ENCODE measurements at regions not wholly inside any gene's neighbourhood (a gene's known extent, or its start where the extent isn't known, plus 50 kb on each side); places are given as distances from the start of the nearest gene placed in this dataset.

GRCh38 chr13:51518827-51519226, 65.4 kb upstream of the WDFY2 start:
- DNase-seq: no peak

GRCh38 chr13:51519771-51520216, 64.5 kb upstream of the WDFY2 start:
- DNase-seq: no peak

- no peak for DNase-seq
Observed at GRCh38 chr13:51520524-51520923, 63.7 kb upstream of the WDFY2 start.

GRCh38 chr13:51523082-51523518, 61.2 kb upstream of the WDFY2 start:
- no peak for DNase-seq

- DNase-seq: peak in 1 of 2 experiments; percentile 70
Observed at GRCh38 chr13:51524312-51524711, 60.0 kb upstream of the WDFY2 start.

GRCh38 chr13:51524829-51525566, 59.3 kb upstream of the WDFY2 start:
- DNase-seq: no peak

GRCh38 chr13:51525567-51526167, 58.6 kb upstream of the WDFY2 start:
- DNase-seq: no peak

GRCh38 chr13:51526202-51526601, 58.1 kb upstream of the WDFY2 start:
- no peak for DNase-seq

GRCh38 chr13:51532736-51533197, 51.5 kb upstream of the WDFY2 start:
- no peak for DNase-seq

GRCh38 chr13:51534041-51534817, 50.0 kb upstream of the WDFY2 start:
- DNase-seq: no peak

All from NCI-H1930 (cell line).